ENCODE measurements at regions not wholly inside any gene's neighbourhood (a gene's known extent, or its start where the extent isn't known, plus 50 kb on each side); places are given as distances from the start of the nearest gene placed in this dataset.

GRCh38 chr5:19044311-19044710 lies 943.7 kb downstream of the CDH18 start:
- TF ChIP-seq, protein P1, sequence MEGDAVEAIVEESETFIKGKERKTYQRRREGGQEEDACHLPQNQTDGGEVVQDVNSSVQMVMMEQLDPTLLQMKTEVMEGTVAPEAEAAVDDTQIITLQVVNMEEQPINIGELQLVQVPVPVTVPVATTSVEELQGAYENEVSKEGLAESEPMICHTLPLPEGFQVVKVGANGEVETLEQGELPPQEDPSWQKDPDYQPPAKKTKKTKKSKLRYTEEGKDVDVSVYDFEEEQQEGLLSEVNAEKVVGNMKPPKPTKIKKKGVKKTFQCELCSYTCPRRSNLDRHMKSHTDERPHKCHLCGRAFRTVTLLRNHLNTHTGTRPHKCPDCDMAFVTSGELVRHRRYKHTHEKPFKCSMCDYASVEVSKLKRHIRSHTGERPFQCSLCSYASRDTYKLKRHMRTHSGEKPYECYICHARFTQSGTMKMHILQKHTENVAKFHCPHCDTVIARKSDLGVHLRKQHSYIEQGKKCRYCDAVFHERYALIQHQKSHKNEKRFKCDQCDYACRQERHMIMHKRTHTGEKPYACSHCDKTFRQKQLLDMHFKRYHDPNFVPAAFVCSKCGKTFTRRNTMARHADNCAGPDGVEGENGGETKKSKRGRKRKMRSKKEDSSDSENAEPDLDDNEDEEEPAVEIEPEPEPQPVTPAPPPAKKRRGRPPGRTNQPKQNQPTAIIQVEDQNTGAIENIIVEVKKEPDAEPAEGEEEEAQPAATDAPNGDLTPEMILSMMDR (IDR thresholded peaks at IDR 0.05): no peak
- TF ChIP-seq POLR2AphosphoS5 (IDR thresholded peaks at IDR 0.05): no peak
- no peak for TF ChIP-seq EP300 (IDR thresholded peaks at IDR 0.05)
